Stimulated activated CD8-positive, alpha-beta memory T cell treated with anti-CD3 and anti-CD28 coated beads, Interleukin-4, amount 100 ng/mL, for 48 hours (primary cell): ENCODE measurements at regions not wholly inside any gene's neighbourhood (a gene's known extent, or its start where the extent isn't known, plus 50 kb on each side); places are given as distances from the start of the nearest gene placed in this dataset.
"Not testable (repeated sequence)": the region's sequence is repeated elsewhere in the genome, so short reads cannot be mapped to it uniquely, and the experiment has no call there.

ENCODE experiments used
- DNase-seq: peaks from one replicate; pipeline ENCODE4 v3.0.0-alpha.2; 2020

DNA sequence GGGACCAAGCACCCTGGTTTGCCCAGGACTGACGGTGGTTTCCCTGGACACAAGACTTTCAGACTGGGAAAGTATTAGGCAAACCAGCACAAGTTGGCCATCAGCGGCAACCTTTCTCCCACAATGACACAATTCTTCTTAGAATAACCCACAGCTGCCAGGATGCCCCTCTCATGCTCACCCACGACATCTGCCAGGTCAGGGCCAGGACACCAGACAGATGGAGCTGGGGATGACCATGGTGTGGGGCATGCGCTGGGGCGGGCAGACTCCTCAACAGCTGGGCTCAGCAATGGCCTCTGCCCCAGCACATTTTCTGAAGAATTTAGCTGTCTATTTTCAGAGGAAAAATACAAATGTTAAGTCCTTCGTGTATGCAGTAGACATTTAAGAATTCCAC lies 226.4 kb downstream of the FNDC1 start:
- DNase-seq: no peak

DNA sequence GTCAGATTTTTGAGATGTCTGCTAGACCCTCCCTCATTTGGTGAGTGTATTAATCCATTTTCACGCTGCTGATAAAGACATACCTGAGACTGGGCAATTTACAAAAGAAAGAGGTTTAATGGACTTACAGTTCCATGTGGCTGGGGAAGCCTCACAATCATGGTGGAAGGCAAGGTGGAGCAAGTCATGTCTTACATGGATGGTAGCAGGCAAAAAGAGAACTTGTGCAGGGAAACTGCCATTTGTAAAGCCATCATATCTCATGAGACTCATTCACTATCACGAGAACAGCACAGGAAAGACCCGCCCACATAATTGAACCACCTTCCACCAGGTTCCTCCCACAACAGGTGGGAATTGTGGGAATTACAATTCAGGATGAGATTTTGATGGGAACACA lies 223.5 kb downstream of the FNDC1 start:
- not testable (repeated sequence) for DNase-seq

DNA sequence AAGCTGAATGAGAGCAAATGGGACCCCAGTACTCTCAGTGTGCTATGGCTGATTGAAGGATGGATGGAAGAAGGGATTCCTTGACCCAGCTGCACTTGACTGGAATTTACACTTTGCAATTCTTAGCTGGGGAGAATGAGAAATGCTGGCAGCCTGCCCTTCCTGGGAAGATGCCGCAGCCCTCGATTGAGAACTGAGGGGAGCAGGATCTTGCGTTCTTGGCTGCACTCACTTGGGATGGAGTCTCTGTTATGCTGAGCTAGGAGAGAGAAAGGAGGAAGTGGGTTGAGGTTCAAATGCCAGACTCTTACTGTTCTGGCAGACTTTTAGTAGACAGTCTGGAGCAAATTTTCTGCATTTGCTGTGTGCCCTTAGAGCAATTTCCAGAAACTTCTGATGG lies 221.2 kb downstream of the FNDC1 start:
- no peak for DNase-seq

DNA sequence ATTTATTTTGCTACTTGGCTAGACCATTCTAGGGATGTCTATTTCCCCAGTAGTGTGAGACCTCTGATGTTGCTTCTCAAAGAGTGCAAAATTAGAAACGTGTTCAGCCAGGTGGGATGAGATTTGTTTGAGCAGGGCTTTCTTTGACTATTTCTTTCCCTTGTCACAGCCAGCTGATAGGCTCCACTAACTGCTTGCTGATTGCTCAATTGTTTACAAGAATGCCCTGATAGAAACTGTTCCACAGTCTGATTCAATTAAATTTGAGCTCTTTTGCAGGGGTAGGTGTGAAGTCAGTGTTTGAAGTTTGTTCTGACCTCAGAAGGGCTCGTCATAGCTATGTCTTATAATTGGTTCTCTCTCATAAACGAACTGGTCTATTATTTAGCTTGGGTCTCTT lies 220.5 kb downstream of the FNDC1 start:
- DNase-seq: no peak

DNA sequence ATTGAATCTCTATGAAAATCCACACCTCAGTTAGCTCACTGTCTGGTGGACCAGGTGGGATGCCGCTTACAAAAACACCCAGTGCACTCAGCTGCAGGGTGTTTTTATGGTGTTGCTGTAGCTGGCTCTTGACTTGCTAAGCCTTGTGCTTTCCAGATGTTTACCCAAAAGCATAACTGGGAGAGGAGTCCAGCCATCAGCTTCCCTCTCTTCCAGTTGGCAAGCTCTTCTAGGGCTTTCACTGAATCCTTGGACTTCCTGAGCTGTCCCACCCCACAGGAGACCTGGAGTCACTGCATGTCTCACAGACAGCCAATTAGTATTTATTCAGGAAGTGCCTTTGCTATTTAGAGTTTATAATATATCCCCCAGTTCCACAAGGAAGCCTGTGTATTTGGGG lies 210.9 kb downstream of the FNDC1 start:
- DNase-seq: no peak

DNA sequence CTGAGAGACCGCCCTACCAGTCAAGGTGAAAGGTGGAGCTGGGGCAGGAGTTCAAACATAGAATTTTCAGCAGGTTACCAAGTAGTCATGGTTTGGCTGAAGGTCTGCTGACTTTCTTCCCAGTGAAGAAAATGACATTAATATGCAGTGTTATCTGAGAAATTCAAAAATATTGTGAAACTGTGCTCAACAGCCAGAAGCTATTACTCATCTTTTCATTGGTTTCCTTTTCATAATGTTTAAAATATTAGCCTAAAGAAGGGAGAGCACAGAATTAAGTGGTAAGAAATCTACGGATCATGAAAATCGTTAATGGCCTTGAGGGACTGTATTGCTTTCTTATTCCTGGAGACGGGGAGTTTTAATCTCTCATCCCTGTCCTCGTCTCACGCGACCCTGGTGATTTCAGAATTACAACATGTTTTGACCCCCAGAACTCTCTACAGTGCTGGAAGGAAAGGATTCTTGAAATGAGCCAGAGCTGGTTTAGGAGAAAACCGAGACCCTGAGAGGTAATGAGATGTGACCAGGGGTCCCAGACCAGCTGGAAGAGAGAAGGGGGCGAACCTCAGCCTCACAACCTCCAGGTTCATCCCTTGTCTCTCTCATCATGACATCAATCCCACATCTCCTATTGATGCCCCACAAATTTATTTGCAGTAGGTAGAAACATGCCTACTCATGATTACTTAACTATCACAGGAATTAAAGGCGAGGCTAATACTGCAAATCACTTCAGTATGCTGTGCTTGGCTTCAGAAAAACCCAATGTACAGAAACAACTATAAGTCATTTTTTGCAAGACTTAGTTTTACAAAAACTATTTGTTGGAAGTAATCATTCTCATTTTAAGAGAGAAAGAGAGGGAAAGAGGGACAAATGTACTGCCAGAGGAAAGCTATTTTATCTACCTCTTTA lies 209.5 kb downstream of the FNDC1 start:
- DNase-seq: no peak

DNA sequence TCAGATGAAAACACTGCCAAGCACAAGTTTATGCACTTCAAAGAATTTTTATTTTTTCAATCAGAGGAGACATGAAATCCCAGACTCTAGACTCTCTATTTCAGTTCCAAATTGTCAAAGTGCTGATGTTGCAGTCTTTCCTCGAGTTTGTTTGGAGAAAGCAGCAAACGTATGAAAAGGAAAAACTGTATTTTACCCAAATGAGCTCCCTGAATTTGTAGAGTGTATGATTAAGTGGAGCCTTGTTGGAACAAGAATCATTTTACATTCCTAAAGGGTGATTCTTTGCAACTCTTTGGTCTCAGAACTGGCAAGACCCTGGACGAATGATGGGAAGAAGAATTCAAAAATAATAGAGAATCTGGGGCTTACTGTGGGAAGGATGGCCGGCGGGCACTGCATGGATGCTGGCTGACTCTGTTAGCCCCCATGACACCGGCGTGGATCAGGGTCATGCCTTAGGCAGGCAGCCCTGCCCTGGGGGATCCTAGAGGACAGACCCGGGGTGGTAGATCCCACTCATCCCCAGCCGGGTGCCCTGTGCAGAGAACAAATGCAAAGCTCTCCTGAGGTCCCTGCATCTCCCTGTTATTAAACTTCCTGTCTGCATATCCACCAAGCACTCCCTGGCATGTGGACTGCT lies 207.4 kb downstream of the FNDC1 start:
- DNase-seq: no peak

DNA sequence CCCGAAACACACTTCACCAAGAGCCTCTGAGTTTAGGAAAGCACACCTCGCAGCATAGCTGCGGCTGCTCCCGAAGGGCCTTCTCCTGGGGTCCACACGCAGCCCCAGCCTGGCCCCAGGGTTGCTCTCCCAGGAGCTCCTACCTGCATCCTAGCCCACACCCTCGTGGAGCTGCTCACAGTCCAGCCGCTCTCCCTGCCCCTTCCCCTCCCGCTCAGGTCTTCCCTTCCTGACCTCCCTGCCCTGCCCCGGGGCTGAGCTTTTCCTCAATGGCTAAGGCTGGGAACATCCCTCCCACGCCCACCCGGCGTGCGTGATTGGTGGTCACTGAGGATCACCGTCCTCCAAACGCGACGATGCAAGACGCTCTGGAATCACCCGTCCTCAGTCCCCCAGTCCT lies 205.8 kb downstream of the FNDC1 start:
- no peak for DNase-seq

DNA sequence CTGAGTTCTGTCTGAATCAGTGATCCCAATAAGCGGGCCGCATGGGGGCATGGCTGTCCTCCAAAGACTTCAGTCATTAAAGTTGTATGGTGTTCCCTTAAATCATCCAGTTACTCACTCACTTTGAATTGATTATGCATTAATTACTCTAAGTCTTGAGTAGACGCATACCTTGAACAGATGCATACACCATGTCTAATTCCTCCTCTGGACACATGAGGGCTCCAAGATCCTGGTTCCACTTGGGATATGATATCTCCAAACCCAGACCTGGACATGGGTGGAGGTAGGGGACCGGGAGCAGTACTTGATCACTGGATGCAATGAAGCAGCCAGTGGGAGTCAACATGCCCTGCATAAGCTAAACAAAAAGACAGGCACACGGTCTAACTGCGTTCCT lies 204.5 kb downstream of the FNDC1 start:
- no peak for DNase-seq

DNA sequence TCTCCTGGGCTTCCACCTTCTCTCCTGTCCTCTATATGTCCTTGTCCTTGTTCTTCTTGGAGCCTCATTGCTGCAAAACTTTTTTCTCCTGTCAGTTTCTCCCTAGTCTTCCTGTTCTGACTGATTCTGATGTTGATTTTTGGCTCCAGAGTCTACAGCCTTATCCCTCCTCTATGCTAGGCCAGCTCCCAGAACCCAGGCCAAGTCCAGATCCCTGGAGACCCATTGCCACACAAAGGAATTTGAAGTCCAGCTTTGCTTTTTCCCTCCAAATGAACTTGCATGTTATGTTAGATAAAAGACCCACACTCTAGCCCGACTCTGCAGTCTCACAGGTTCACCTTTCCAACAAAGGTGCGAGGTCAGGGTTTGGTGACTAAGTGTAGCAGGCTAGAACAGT lies 203.1 kb downstream of the FNDC1 start:
- DNase-seq: no peak

DNA sequence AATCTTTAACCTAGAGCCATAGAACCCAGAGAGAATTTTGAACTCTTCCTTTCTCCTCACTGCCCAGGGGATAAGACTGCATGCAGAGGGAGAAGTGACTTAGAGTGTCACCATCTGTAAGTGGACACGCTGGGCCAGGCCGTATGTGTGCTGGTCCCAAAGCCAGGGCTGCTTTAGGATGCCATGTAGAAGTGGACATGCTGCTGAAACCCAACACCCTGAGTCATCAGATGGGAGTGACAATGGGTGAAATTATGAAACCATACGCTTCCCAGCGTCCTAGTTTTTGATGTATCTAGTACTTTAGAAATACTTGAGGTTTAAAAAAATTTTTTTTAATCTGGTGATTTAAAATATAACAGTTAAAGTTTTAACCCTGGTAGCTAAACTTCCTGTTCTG lies 191.1 kb downstream of the FNDC1 start:
- DNase-seq: no peak

DNA sequence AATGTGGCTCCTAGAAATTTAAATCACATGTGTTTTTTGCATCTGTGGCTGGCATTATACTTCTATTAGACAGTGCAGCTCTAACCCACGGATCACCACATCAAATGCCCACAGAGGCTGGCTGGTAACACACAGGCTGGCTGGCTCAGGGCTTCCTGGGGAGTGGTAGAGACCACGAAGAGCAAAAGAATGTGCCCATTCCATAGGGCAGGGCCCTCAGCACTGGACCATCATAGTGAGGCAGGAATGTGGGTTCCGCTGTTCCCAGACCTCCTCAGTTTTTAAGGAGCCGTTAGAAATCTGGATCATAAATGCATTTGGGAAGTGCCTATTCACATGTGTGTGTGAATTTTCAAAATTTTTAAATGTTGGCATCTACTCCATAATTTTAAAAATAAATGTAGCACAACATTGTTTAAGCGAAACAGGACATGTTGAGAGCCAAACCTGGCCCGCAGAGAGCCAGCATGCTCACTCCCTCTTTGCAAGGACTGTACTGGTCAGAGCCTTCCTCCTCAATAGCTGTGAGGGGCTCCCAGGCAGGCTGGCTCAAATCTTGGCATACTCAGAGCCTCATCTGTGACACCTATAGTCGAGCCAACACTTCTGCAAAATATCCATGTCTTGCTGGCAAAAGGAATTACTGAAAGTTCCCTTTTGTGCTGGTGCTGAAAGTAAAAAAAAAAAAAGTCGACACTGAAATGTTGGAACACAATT lies 190.5 kb downstream of the FNDC1 start:
- DNase-seq: no peak

DNA sequence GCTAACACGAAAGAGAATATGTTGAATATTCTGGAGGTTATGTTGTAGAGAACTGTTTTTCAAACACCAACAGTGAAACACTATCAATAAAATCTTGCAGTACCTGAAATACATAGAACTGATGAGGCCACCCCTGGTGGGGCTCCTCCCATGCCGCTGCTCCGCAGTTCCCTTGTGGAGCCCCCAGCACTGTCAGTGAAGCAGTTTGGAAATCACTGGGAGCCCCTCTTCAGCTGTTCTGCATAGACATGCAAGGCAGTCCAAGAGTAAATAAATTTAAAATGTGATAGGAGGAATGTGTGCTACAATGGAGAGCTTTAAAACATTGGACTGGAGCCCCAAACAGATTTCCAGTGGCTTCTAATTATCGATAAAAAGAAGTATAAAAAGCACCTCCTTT lies 189.4 kb downstream of the FNDC1 start:
- DNase-seq: no peak

DNA sequence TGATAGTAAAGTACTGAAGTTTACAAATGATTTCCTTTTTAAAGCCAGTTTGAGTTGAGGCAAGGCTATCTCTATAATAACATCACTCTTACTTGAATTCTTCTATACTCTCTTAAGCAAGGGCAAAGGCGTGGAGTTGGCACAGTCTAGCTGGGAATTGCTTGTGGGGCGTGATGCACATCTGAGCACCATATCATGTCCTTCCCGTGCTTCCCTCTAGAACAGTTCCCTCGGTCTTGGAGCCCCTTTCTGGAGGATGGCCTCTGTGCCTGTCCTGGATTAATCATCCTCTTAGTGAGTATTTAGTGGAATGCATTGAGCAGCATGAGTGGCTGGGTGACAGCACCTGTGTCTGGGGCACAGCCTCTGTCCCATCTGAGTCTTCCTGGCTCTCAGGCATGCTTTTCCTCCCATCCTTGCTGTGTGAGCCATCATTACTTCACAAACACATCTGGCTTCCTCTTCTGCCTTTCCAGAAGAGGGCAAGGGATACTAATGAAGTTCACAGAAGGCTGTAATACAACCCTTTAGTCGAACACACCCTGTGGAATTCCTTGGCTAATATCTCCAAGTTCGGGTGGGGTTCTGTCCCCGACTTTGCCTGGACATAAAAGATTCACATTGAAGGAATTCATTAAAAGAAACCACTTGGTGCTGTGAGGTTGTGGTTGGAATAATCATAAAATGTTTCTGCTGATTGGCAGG lies 188.2 kb downstream of the FNDC1 start:
- no peak for DNase-seq

DNA sequence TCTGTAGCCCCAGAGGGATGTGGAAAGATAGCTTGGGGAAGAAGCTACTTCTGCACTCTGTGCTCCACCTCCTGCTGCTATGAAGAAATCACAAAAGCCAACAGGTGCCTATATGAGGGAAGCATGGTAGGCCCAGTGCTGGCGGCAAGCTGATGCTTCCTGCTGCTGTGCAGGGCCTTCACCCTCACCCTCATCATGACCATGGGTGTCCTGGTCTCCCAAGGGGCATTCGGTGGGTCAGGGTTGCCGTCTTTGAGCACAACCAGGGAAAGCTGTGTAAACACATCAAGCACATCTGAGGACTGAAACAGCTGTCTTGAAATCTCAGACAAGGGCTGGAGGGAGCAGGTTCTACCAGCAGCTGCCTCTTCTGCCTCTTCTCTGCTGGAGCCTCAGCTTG lies 184.0 kb downstream of the FNDC1 start:
- no peak for DNase-seq

DNA sequence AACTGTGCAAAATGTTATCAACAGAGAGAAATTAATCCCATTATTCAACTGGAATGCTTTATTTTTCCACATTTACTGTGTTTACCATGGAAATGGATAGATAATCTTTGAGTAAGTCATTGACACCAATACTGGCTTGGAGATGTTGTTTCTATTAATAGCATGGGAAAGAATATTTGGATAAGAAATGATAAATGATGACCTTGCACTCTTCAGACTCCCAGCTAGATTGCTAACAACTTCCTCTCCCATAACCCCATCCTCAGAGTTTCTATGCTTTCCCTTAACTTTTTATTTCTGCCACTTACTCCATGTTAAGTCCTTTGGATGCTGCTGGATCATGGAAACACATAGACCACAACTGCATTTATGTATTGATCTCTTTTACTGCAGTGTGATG lies 182.5 kb downstream of the FNDC1 start:
- no peak for DNase-seq

DNA sequence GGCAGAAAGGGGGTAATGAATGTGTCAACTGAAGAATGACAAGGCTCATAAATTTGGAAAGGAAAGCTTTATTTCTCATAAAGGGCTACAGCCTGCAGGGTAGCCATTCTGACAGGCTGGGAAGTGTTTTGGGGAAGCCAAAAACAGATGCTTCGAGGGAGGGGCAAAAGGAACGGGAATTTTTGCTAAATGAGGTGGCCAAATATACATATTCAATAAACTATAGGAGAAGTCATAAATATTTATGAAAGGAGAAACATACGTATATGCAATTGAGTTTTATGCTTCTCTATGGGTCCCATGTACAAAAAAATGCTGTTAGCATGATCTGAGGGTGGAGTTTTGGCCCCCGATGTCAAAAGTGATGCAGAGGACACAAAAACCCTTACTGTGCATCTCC lies 180.7 kb downstream of the FNDC1 start:
- DNase-seq: no peak

DNA sequence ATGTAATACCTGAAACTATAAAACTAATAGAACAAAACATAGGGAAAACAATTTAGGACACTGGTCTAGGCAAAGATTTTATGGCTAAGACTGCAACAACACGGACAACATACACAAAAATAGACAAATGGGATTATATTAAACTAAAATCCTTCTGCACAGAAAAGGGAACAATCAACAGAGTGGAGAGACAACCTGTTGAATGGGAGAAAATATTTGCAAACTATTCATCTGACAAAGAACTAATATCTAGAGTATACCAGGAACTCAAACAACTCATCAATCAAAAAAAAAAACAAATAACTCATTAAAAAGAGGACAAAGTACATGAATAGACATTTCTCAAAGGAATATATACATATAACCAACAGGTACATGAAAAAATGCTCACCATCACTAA lies 174.5 kb downstream of the FNDC1 start:
- DNase-seq: no peak

DNA sequence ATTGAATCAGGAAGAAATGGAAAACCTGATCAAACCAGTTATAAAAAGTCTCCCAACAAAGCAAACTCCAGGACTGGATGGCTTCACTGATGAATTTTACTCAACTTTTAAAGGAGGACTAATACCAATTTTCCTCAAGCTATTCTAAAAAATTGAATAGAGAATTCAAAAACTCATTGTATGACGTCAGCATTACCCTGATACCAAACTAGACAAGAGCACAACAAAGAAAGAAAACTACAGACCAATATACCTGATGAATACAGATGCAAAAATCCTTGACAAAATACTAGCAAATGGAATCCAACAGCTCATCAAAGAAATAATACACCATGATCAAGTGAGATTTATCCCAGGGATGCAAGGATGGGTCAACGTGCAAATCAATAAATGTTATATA lies 172.9 kb downstream of the FNDC1 start:
- no peak for DNase-seq

DNA sequence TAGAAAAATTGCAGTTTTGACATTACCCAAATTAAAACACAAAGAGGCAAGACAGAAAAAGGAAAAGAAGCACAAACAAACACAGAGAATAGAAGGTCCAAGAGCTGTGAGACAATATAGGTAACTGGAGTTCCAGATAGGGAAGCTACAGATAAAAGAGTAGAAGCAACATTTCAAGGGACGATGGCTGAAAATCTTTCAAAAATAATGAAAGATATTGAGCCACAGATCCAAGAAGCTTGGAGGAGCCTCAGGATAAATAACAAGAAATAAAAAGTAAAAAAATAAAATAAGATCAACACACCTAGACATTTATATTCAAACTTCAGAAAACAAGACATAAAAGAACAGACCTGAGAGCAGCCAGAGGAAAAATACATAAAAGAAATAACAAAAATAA lies 164.9 kb downstream of the FNDC1 start:
- DNase-seq: no peak

DNA sequence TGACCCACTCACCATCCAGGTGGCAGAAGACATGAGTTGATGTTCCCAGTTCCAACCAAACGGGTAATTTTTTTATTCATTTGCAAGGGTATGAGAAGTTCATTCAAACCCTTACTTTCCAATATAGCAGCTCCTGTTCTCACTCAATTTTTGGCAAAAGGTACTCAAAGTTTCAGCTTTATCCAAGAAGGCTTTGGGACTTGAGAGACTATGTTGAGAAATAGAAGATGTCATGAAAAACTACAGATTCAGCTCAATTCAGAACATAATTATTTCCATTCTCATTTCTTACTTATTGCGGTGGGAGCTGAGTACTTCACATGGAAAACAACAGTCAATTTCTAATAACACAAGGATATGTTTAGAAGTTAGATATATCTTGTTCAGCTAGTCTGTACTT lies 162.3 kb downstream of the FNDC1 start:
- no peak for DNase-seq

DNA sequence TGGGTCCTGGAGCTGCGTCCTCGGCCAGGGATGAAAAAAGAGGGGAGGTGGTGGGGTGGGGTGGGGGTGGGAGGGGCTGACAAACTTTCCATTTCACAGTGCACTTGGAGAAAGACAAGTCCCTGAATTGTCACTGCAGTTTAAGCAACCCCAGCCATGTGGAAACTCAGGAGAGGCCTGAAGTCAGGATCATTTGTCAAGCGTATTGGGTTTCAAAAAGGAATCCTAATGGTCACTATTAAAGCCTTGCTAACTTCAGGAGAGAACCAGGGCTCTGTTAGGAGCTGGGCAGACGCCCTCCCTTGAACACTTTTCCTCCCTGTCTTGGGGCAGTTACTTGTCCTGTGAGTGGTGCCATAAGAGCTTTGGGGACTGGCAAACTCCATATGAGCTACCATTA lies 159.9 kb downstream of the FNDC1 start:
- DNase-seq: no peak

DNA sequence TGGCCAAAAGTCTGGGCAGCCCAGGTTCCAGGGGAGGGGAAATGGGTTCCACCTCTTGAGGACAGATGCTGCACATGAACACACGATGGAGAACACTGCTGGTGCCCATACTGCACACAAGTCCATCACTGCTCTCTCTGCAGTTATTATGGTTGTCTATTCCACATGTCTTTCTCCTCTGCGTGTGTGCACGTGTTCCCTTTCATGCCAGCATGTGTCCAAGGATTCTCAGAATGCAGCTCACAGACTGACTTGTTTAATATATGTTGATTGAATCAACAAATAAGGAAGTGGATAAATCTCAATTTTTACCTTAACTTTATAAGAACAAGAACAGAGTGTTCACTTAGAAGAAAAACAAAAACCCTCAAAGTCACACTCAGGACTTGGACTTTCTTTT lies 158.9 kb downstream of the FNDC1 start:
- no peak for DNase-seq
